HUES64 (cell line): ENCODE measurements at regions not wholly inside any gene's neighbourhood (a gene's known extent, or its start where the extent isn't known, plus 50 kb on each side); places are given as distances from the start of the nearest gene placed in this dataset.

ENCODE experiments used
- H3K27ac ChIP-seq: 2 replicates; pipeline ENCODE4 v1.7.0; 2013; ENCODE audit warnings: low read depth, low read length, inconsistent platforms
- H3K27me3 ChIP-seq: 2 replicates; pipeline ENCODE4 v1.6.1; 2013; ENCODE audit warnings: mild to moderate bottlenecking, low read length; ENCODE audit not compliant: insufficient read depth
- H3K36me3 ChIP-seq: 2 replicates; pipeline ENCODE4 v1.6.1; 2013; ENCODE audit warnings: mild to moderate bottlenecking, low read length; ENCODE audit not compliant: insufficient read depth
- H3K4me1 ChIP-seq: 2 replicates; pipeline ENCODE4 v1.6.1; 2013; ENCODE audit warnings: mild to moderate bottlenecking, low read length, moderate library complexity; ENCODE audit not compliant: insufficient read depth
- H3K4me3 ChIP-seq: 2 replicates; pipeline ENCODE4 v1.5.1; 2013; ENCODE audit warnings: mild to moderate bottlenecking, low read length, moderate library complexity
- H3K9ac ChIP-seq: 2 replicates; pipeline ENCODE4 v1.6.1; 2013; ENCODE audit warnings: mild to moderate bottlenecking, low read depth, low read length
- H3K9me3 ChIP-seq: 2 replicates; pipeline ENCODE4 v1.6.1; 2013; ENCODE audit warnings: low read depth, low read length; ENCODE audit not compliant: insufficient read depth
- WGBS: fragments of 150-250, 120-280 bp; methylation state at CpG from one replicate; pipeline ENCODE4 v1.1.7; 2013; ENCODE audit warnings: missing lambda C conversion rate; 5-methylcytosine and 5-hydroxymethylcytosine counted together

- no peaks in the 10 kb centered on the region for H3K27me3 ChIP-seq
- no peaks in the 10 kb centered on the region for H3K9me3 ChIP-seq
- peaks cover 15% of the 10 kb centered on the region for H3K4me1 ChIP-seq
- H3K36me3 ChIP-seq: no peaks in the 10 kb centered on the region
- H3K9ac ChIP-seq: no peak overlapping the region
- no peak overlapping the region for H3K4me3 ChIP-seq
- WGBS: 81% methylated on average over 6 of the region's 6 CpGs
- H3K27ac ChIP-seq: no peak overlapping the region
Measured at GRCh38 chr9:90044263-90044662, 439.5 kb downstream of the GADD45G start.

GRCh38 chr9:90044710-90045151 lies 439.9 kb downstream of the GADD45G start:
- Histone ChIP-seq H3K9ac (no peak overlapping the region), H3K9me3 (no peaks in the 10 kb centered on the region), H3K27ac (no peak overlapping the region), H3K4me1 (peaks cover 15% of the 10 kb centered on the region), H3K27me3 (no peaks in the 10 kb centered on the region), H3K36me3 (no peaks in the 10 kb centered on the region), H3K4me3 (no peak overlapping the region)
- 58% methylated on average over 7 of the region's 7 CpGs for WGBS

- H3K27ac ChIP-seq: no peak overlapping the region
- no peaks in the 10 kb centered on the region for H3K9me3 ChIP-seq
- WGBS: 86% methylated on average over 7 of the region's 7 CpGs
- H3K36me3 ChIP-seq: no peaks in the 10 kb centered on the region
- no peak overlapping the region for H3K4me3 ChIP-seq
- peaks cover 15% of the 10 kb centered on the region for H3K4me1 ChIP-seq
- H3K27me3 ChIP-seq: no peaks in the 10 kb centered on the region
- H3K9ac ChIP-seq: no peak overlapping the region
Measured at GRCh38 chr9:90046317-90046861, 441.6 kb downstream of the GADD45G start.

- Histone ChIP-seq H3K9ac (no peak overlapping the region), H3K9me3 (no peaks in the 10 kb centered on the region), H3K36me3 (no peaks in the 10 kb centered on the region), H3K27me3 (no peaks in the 10 kb centered on the region), H3K4me3 (no peak overlapping the region), H3K27ac (no peak overlapping the region), H3K4me1 (peaks cover 15% of the 10 kb centered on the region)
Measured at GRCh38 chr9:90047828-90048227, 443.0 kb downstream of the GADD45G start.

GRCh38 chr9:90052366-90052765 lies 447.6 kb downstream of the GADD45G start:
- Histone ChIP-seq H3K4me3 (no peak overlapping the region), H3K4me1 (no peaks in the 10 kb centered on the region), H3K36me3 (no peaks in the 10 kb centered on the region), H3K9me3 (peaks cover 8% of the 10 kb centered on the region; the same call in 1 of the 2 replicates), H3K9ac (no peak overlapping the region), H3K27me3 (no peaks in the 10 kb centered on the region), H3K27ac (no peak overlapping the region)

- Histone ChIP-seq H3K4me3 (no peak overlapping the region), H3K9ac (no peak overlapping the region), H3K27ac (no peak overlapping the region), H3K9me3 (peaks cover 8% of the 10 kb centered on the region; the same call in 1 of the 2 replicates), H3K4me1 (no peaks in the 10 kb centered on the region), H3K27me3 (no peaks in the 10 kb centered on the region), H3K36me3 (no peaks in the 10 kb centered on the region)
- WGBS: 82% methylated on average over 4 of the region's 5 CpGs
Measured at GRCh38 chr9:90053027-90053426, 448.2 kb downstream of the GADD45G start.

- Histone ChIP-seq H3K27me3 (no peaks in the 10 kb centered on the region), H3K27ac (no peak overlapping the region), H3K4me1 (no peaks in the 10 kb centered on the region), H3K36me3 (no peaks in the 10 kb centered on the region), H3K9me3 (peaks cover 8% of the 10 kb centered on the region; the same call in 1 of the 2 replicates), H3K4me3 (no peak overlapping the region), H3K9ac (no peak overlapping the region)
Measured at GRCh38 chr9:90054810-90055209, 450.0 kb downstream of the GADD45G start.

GRCh38 chr9:90055226-90055625 lies 450.4 kb downstream of the GADD45G start:
- Histone ChIP-seq H3K4me1 (no peaks in the 10 kb centered on the region), H3K27me3 (no peaks in the 10 kb centered on the region)
- 86% methylated on average over 3 of the region's 3 CpGs for WGBS

GRCh38 chr9:90057361-90057760 lies 452.5 kb downstream of the GADD45G start:
- Histone ChIP-seq H3K9ac (no peak overlapping the region), H3K27me3 (no peaks in the 10 kb centered on the region), H3K9me3 (peaks cover 8% of the 10 kb centered on the region; the same call in 1 of the 2 replicates), H3K27ac (no peak overlapping the region), H3K4me3 (no peak overlapping the region), H3K36me3 (no peaks in the 10 kb centered on the region), H3K4me1 (0 out of 2 replicates have a peak, but pooled peaks cover 4% of the 10 kb centered on the region)
- WGBS: 92% methylated on average over 3 of the region's 3 CpGs

More at GRCh38 chr9:90055226-90055625, 450.4 kb downstream of the GADD45G start:
- Histone ChIP-seq H3K4me3 (no peak overlapping the region), H3K27ac (no peak overlapping the region), H3K9ac (no peak overlapping the region), H3K9me3 (peaks cover 8% of the 10 kb centered on the region; the same call in 1 of the 2 replicates), H3K36me3 (no peaks in the 10 kb centered on the region)

- H3K4me1 ChIP-seq: 0 out of 2 replicates have a peak, but pooled peaks cover 4% of the 10 kb centered on the region
- no peaks in the 10 kb centered on the region for H3K27me3 ChIP-seq
- peaks cover 6% of the 10 kb centered on the region; the same call in 1 of the 2 replicates for H3K9me3 ChIP-seq
- H3K27ac ChIP-seq: no peak overlapping the region
- no peak overlapping the region for H3K4me3 ChIP-seq
- H3K36me3 ChIP-seq: no peaks in the 10 kb centered on the region
- H3K9ac ChIP-seq: no peak overlapping the region
- 93% methylated on average over 6 of the region's 6 CpGs for WGBS
Measured at GRCh38 chr9:90058182-90058763, 453.5 kb downstream of the GADD45G start.

- H3K27me3 ChIP-seq: no peaks in the 10 kb centered on the region
- no peaks in the 10 kb centered on the region for H3K9me3 ChIP-seq
- 0 out of 2 replicates have a peak, but pooled peaks cover 4% of the 10 kb centered on the region for H3K4me1 ChIP-seq
- H3K27ac ChIP-seq: no peak overlapping the region
- H3K9ac ChIP-seq: no peak overlapping the region
- WGBS: 95% methylated on average over 8 of the region's 8 CpGs
- no peaks in the 10 kb centered on the region for H3K36me3 ChIP-seq
- no peak overlapping the region for H3K4me3 ChIP-seq
Measured at GRCh38 chr9:90059436-90059835, 454.6 kb downstream of the GADD45G start.
